ENCODE measurements at regions not wholly inside any gene's neighbourhood (a gene's known extent, or its start where the extent isn't known, plus 50 kb on each side); places are given as distances from the start of the nearest gene placed in this dataset.

GRCh38 chr12:126891789-126892188, 1375.2 kb upstream of the TMEM132C start:
- H3K4me2 ChIP-seq (ENCODE audit: low read length) = no peak overlapping the region
- TF ChIP-seq EZH2phosphoT487 (IDR thresholded peaks at IDR 0.05; ENCODE audit: borderline replicate concordance, low read depth, low read length) = no peak
- TF ChIP-seq, protein P1, sequence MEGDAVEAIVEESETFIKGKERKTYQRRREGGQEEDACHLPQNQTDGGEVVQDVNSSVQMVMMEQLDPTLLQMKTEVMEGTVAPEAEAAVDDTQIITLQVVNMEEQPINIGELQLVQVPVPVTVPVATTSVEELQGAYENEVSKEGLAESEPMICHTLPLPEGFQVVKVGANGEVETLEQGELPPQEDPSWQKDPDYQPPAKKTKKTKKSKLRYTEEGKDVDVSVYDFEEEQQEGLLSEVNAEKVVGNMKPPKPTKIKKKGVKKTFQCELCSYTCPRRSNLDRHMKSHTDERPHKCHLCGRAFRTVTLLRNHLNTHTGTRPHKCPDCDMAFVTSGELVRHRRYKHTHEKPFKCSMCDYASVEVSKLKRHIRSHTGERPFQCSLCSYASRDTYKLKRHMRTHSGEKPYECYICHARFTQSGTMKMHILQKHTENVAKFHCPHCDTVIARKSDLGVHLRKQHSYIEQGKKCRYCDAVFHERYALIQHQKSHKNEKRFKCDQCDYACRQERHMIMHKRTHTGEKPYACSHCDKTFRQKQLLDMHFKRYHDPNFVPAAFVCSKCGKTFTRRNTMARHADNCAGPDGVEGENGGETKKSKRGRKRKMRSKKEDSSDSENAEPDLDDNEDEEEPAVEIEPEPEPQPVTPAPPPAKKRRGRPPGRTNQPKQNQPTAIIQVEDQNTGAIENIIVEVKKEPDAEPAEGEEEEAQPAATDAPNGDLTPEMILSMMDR (conservative IDR thresholded peaks at IDR 0.05; ENCODE audit: low read length) = no peak
- H3K27ac ChIP-seq (ENCODE audit: low read depth, low read length, poor library complexity, severe bottlenecking) = no peak overlapping the region
- H3K79me2 ChIP-seq (ENCODE audit: insufficient read depth, low read depth, low read length) = no peaks in the 10 kb centered on the region
- H3K9me3 ChIP-seq (ENCODE audit: low read length) = no peaks in the 10 kb centered on the region
- H2AFZ ChIP-seq (ENCODE audit: low read length) = no peak overlapping the region
- H3K9me2 ChIP-seq (ENCODE audit: insufficient read depth, low read length) = no peaks in the 10 kb centered on the region
- intact Hi-C loops (cut with micrococcal nuclease; ENCODE audit: unreplicated experiment) = no loop called here
- H3K4me3 ChIP-seq (ENCODE audit: low read depth, low read length, poor library complexity, severe bottlenecking) = no peak overlapping the region
- H3K4me1 ChIP-seq (ENCODE audit: insufficient read depth, low read length, poor library complexity, severe bottlenecking) = no peaks in the 10 kb centered on the region
- no peaks in the 10 kb centered on the region for H4K20me1 ChIP-seq (ENCODE audit: insufficient read depth, low read length)
- BruUV-seq (replicated peaks) = no TSS peak
- ChIA-PET POLR2A (no interaction called here), CTCF (ENCODE audit: unreplicated experiment) (no interaction called here)
- no peaks in the 10 kb centered on the region for H3K36me3 ChIP-seq (ENCODE audit: insufficient read depth, low read length)
- no peak for DNase-seq (ENCODE audit: low spot score)

- Histone ChIP-seq H3K9me3 (ENCODE audit: low read length) (no peaks in the 10 kb centered on the region), H3K79me2 (ENCODE audit: insufficient read depth, low read depth, low read length) (no peaks in the 10 kb centered on the region), H3K27ac (ENCODE audit: low read depth, low read length, poor library complexity, severe bottlenecking) (no peak overlapping the region), H4K20me1 (ENCODE audit: insufficient read depth, low read length) (no peaks in the 10 kb centered on the region), H3K4me3 (ENCODE audit: low read depth, low read length, poor library complexity, severe bottlenecking) (no peak overlapping the region), H3K9me2 (ENCODE audit: insufficient read depth, low read length) (no peaks in the 10 kb centered on the region), H2AFZ (ENCODE audit: low read length) (no peak overlapping the region), H3K4me2 (ENCODE audit: low read length) (no peak overlapping the region), H3K4me1 (ENCODE audit: insufficient read depth, low read length, poor library complexity, severe bottlenecking) (no peaks in the 10 kb centered on the region), H3K36me3 (ENCODE audit: insufficient read depth, low read length) (no peaks in the 10 kb centered on the region)
- DNase-seq (ENCODE audit: low spot score) = no peak
- ChIA-PET CTCF (ENCODE audit: unreplicated experiment) (no interaction called here), POLR2A (no interaction called here)
- TF ChIP-seq, protein P1 (conservative IDR thresholded peaks at IDR 0.05; ENCODE audit: low read length) = no peak
- no peak for TF ChIP-seq EZH2phosphoT487 (IDR thresholded peaks at IDR 0.05; ENCODE audit: borderline replicate concordance, low read depth, low read length)
- no TSS peak for BruUV-seq (replicated peaks)
- intact Hi-C loops (cut with micrococcal nuclease; ENCODE audit: unreplicated experiment) = no loop called here
These were observed 1370.7 kb upstream of the TMEM132C start for GRCh38 chr12:126895951-126896913.

- Histone ChIP-seq H3K4me3 (ENCODE audit: low read depth, low read length, poor library complexity, severe bottlenecking) (no peak overlapping the region), H3K9me3 (ENCODE audit: low read length) (no peaks in the 10 kb centered on the region), H3K36me3 (ENCODE audit: insufficient read depth, low read length) (no peaks in the 10 kb centered on the region), H3K27ac (ENCODE audit: low read depth, low read length, poor library complexity, severe bottlenecking) (no peak overlapping the region), H3K4me1 (ENCODE audit: insufficient read depth, low read length, poor library complexity, severe bottlenecking) (no peaks in the 10 kb centered on the region), H3K9me2 (ENCODE audit: insufficient read depth, low read length) (no peaks in the 10 kb centered on the region), H2AFZ (ENCODE audit: low read length) (no peak overlapping the region), H3K79me2 (ENCODE audit: insufficient read depth, low read depth, low read length) (no peaks in the 10 kb centered on the region), H3K4me2 (ENCODE audit: low read length) (no peak overlapping the region), H4K20me1 (ENCODE audit: insufficient read depth, low read length) (no peaks in the 10 kb centered on the region)
- ChIA-PET CTCF (ENCODE audit: unreplicated experiment) (no interaction called here), POLR2A (no interaction called here)
- intact Hi-C loops (cut with micrococcal nuclease; ENCODE audit: unreplicated experiment) = no loop called here
- no peak for DNase-seq (ENCODE audit: low spot score)
- no TSS peak for BruUV-seq (replicated peaks)
- TF ChIP-seq, protein P1 (conservative IDR thresholded peaks at IDR 0.05; ENCODE audit: low read length) = no peak
- TF ChIP-seq EZH2phosphoT487 (IDR thresholded peaks at IDR 0.05; ENCODE audit: borderline replicate concordance, low read depth, low read length) = no peak
These were observed 1369.9 kb upstream of the TMEM132C start for GRCh38 chr12:126897102-126897501.
